Liver (tissue), 8 donors: ENCODE measurements at regions not wholly inside any gene's neighbourhood (a gene's known extent, or its start where the extent isn't known, plus 50 kb on each side); places are given as distances from the start of the nearest gene placed in this dataset.

Experiments used
- DNase-seq: peaks from one replicate; pipeline ENCODE4 v3.0.0-alpha.2; 2017; ENCODE audit warnings: low spot score
- H3K27ac ChIP-seq, 2 donors: one replicate each; pipeline ENCODE4 v1.7.0; 2013; ENCODE audit warnings: inconsistent platforms in 2 of 2, low read length in 2 of 2, control low read depth in 1 of 2, low read depth in 1 of 2, mild to moderate bottlenecking in 1 of 2
- H3K27me3 ChIP-seq, 4 donors: one replicate each; pipeline versions ENCODE4 v1.6.1 to v1.7.0; 2013; ENCODE audit warnings: low read length in 3 of 4, inconsistent platforms in 1 of 4, mild to moderate bottlenecking in 1 of 4, moderate library complexity in 1 of 4; ENCODE audit not compliant: control insufficient read depth in 4 of 4, insufficient read depth in 4 of 4
- H3K36me3 ChIP-seq, 4 donors: one replicate each; pipeline versions ENCODE4 v1.6.1 to v1.7.0; 2013; ENCODE audit warnings: low read length in 3 of 4, mild to moderate bottlenecking in 3 of 4, low read depth in 1 of 4, moderate library complexity in 1 of 4; ENCODE audit not compliant: control insufficient read depth in 4 of 4, insufficient read depth in 3 of 4
- H3K4me1 ChIP-seq, 4 donors: one replicate each; pipeline versions ENCODE4 v1.6.1 to v1.7.0; 2013; ENCODE audit warnings: low read length in 3 of 4, mild to moderate bottlenecking in 3 of 4, moderate library complexity in 1 of 4; ENCODE audit not compliant: control insufficient read depth in 4 of 4, insufficient read depth in 4 of 4
- H3K4me3 ChIP-seq, 3 donors: one replicate each; pipeline versions ENCODE4 v1.6.1 to v1.7.0; 2013; ENCODE audit warnings: low read length in 3 of 3, control low read depth in 1 of 3, low read depth in 1 of 3, mild to moderate bottlenecking in 1 of 3
- H3K9ac ChIP-seq, 2 donors: one replicate each; pipeline ENCODE4 v1.7.0; 2013; ENCODE audit warnings: low read length in 2 of 2, mild to moderate bottlenecking in 2 of 2, moderate library complexity in 2 of 2, control low read depth in 1 of 2, low read depth in 1 of 2
- H3K9me3 ChIP-seq, 4 donors: one replicate each; pipeline versions ENCODE4 v1.6.1 to v1.7.0; 2013; ENCODE audit warnings: low read length in 3 of 4; ENCODE audit not compliant: control insufficient read depth in 4 of 4
- ATF3 ChIP-seq: IDR thresholded peaks from 2 replicates; pipeline ENCODE4 v1.6.1; 2016; ENCODE audit warnings: antibody characterized with exemption
- CTCF ChIP-seq: fragments of 150-350 bp; IDR thresholded peaks from 2 replicates; pipeline ENCODE4 v1.5.1; 2017; ENCODE audit warnings: improper control_type of control experiment, low read depth, low read length; ENCODE audit not compliant: missing input control
- EGR1 ChIP-seq, 2 donors: IDR thresholded peaks; 2 replicates each; pipeline ENCODE4 v1.6.1; 2016 to 2018; ENCODE audit warnings: antibody characterized with exemption in 2 of 2, low read depth in 2 of 2
- FOXA1 ChIP-seq: IDR thresholded peaks from 2 replicates; pipeline ENCODE4 v1.6.1; 2016; ENCODE audit warnings: antibody characterized with exemption
- FOXA2 ChIP-seq: IDR thresholded peaks from 2 replicates; pipeline ENCODE4 v1.6.1; 2016; ENCODE audit warnings: antibody characterized with exemption
- GABPA ChIP-seq, 2 donors: IDR thresholded peaks in 1 of 2; conservative IDR thresholded peaks in 1 of 2; 2 replicates each; pipeline ENCODE4 v1.6.1; 2016; ENCODE audit warnings: antibody characterized with exemption in 2 of 2, mild to moderate bottlenecking in 1 of 2, moderate library complexity in 1 of 2
- HNF4A ChIP-seq, 2 donors: conservative IDR thresholded peaks; 2 replicates each; pipeline ENCODE4 v1.6.1; 2016; ENCODE audit warnings: antibody characterized with exemption in 2 of 2, mild to moderate bottlenecking in 2 of 2
- HNF4G ChIP-seq: IDR thresholded peaks from 2 replicates; pipeline ENCODE4 v1.6.1; 2016; ENCODE audit warnings: antibody characterized with exemption
- JUND ChIP-seq, 2 donors: IDR thresholded peaks; 2 replicates each; pipeline ENCODE4 v1.6.1; 2016; ENCODE audit warnings: antibody characterized with exemption in 2 of 2
- MAX ChIP-seq: IDR thresholded peaks from 2 replicates; pipeline ENCODE4 v1.6.1; 2016; ENCODE audit warnings: antibody characterized with exemption
- NR2F2 ChIP-seq: IDR thresholded peaks from 2 replicates; pipeline ENCODE4 v1.6.1; 2016; ENCODE audit warnings: antibody characterized with exemption
- RAD21 ChIP-seq, 2 donors: IDR thresholded peaks; 2 replicates each; pipeline ENCODE4 v1.6.1; 2016; ENCODE audit warnings: antibody characterized with exemption in 2 of 2, mild to moderate bottlenecking in 2 of 2
- RXRA ChIP-seq, 2 donors: IDR thresholded peaks; 2 replicates each; pipeline ENCODE4 v1.6.1; 2017 to 2018; ENCODE audit warnings: antibody characterized with exemption in 2 of 2, mild to moderate bottlenecking in 1 of 2
- SP1 ChIP-seq: IDR thresholded peaks from 2 replicates; pipeline ENCODE4 v1.6.1; 2018; ENCODE audit warnings: antibody characterized with exemption, mild to moderate bottlenecking
- TAF1 ChIP-seq: conservative IDR thresholded peaks from 2 replicates; pipeline ENCODE4 v1.6.1; 2016; ENCODE audit warnings: antibody characterized with exemption, mild to moderate bottlenecking
- YY1 ChIP-seq: IDR thresholded peaks from 2 replicates; pipeline ENCODE4 v1.6.1; 2016; ENCODE audit warnings: antibody characterized with exemption, mild to moderate bottlenecking
- WGBS: extraction: QIAGEN DNeasy Blood & Tissue Kit; methylation state at CpG from one replicate; pipeline ENCODE4 v1.1.7; 2013; 5-methylcytosine and 5-hydroxymethylcytosine counted together
- TF ChIP-seq, protein P1 (sequence below): IDR thresholded peaks from 2 replicates; pipeline ENCODE4 v1.6.1; 2016; ENCODE audit warnings: antibody characterized with exemption
- donor health status: healthy.
- donor health status: healthy.
- donor health status: healthy.
- donor health status: healthy.
- donor health status: healthy.

DNA sequence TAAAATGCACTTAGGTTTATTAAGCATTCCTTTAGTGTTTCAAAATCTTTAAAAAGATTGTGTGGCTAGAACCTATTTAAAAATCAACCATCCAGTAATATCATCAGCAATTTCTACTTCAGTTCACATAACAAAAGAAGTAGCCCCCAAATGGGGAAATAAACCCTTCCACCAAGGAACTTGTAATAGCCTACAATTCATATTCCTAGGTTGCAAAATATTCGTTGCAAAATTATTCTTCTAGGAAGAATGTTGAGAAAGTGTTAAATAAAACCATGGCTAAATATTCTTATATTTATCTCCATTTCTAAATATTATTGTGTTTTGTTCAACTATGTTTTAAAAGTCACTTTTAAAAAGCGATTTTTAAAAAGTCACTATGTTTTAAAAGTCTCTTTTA lies 177.9 kb upstream of the PRLR start:
- H3K4me3 ChIP-seq, result no peak overlapping the region
- no peaks in the 10 kb centered on the region for H3K27me3 ChIP-seq
- TF ChIP-seq SP1, result no peak
- TF ChIP-seq RXRA (IDR thresholded peaks at IDR 0.05), result no peak
- TF ChIP-seq CTCF, result no peak
- no peak for TF ChIP-seq NR2F2
- TF ChIP-seq FOXA1, result no peak
- no peak for TF ChIP-seq ATF3
- no peak for TF ChIP-seq JUND (IDR thresholded peaks at IDR 0.05)
- no peak for TF ChIP-seq HNF4A (conservative IDR thresholded peaks at IDR 0.05)
- TF ChIP-seq YY1, result no peak
- TF ChIP-seq MAX, result no peak
- TF ChIP-seq GABPA (IDR thresholded peaks at IDR 0.05 in 1 of 2, conservative IDR thresholded peaks at IDR 0.05 in 1 of 2), result no peak
- TF ChIP-seq EGR1 (IDR thresholded peaks at IDR 0.05; ENCODE audit: low read depth in 2 of 2), result no peak
- H3K9ac ChIP-seq, result no peak overlapping the region
- 82% methylated on average over 2 of the region's 2 CpGs for WGBS
- no peaks in the 10 kb centered on the region for H3K9me3 ChIP-seq
- H3K4me1 ChIP-seq, result no peaks in the 10 kb centered on the region
- no peaks in the 10 kb centered on the region for H3K36me3 ChIP-seq
- no peak for DNase-seq
- H3K27ac ChIP-seq, result no peak overlapping the region

DNA sequence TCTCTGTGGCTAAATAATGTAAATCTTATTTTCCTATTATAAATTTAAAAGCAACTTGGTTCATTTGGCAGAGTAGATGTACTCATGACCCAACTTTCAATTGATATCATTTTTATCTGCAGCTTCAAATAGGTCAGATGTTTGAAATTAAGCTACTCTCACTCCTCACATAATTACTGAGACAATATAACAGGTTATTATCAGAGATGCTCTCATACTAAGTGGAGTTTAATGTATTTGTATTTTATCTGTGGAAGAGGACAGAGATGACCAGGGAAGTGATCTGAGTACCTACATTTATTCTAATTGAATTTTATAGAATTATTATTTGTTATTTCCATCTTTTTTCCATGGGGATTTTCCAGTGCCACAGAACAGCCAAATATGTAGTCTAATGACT lies 177.4 kb upstream of the PRLR start:
- Histone ChIP-seq H3K4me3 (no peak overlapping the region), H3K27me3 (no peaks in the 10 kb centered on the region), H3K27ac (no peak overlapping the region), H3K36me3 (no peaks in the 10 kb centered on the region), H3K9me3 (no peaks in the 10 kb centered on the region), H3K9ac (no peak overlapping the region), H3K4me1 (no peaks in the 10 kb centered on the region)
- no peak for TF ChIP-seq RAD21 (IDR thresholded peaks at IDR 0.05)
- TF ChIP-seq TAF1, result no peak
- TF ChIP-seq GABPA (IDR thresholded peaks at IDR 0.05 in 1 of 2, conservative IDR thresholded peaks at IDR 0.05 in 1 of 2), result no peak
- no peak for TF ChIP-seq MAX
- TF ChIP-seq YY1, result no peak
- TF ChIP-seq RXRA (IDR thresholded peaks at IDR 0.05), result no peak
- TF ChIP-seq HNF4A (conservative IDR thresholded peaks at IDR 0.05), result no peak
- no peak for TF ChIP-seq SP1
- no peak for TF ChIP-seq CTCF
- no peak for DNase-seq

DNA sequence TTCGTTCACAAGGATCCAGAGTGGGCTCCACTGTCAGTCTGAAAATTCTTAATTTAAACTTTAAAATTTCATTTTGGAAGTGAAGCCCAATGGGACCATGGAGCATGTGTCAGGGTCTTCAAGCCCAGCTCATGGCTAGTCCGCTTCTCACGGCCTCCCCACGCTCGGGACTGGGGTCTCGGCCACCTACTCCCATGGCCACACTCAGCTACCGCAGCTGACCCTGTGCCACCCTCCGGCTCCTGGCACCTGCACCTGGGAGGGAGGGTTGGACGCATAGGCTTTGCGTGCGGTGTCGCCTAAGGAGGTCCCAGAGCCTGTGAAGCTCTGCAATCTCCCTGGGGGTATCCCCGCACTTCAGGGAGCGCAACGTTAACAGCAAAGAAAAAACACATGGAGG lies 175.7 kb upstream of the PRLR start:
- DNase-seq, result no peak
- no peaks in the 10 kb centered on the region for H3K36me3 ChIP-seq
- no peak overlapping the region for H3K9ac ChIP-seq
- H3K27me3 ChIP-seq, result no peaks in the 10 kb centered on the region
- no peaks in the 10 kb centered on the region for H3K4me1 ChIP-seq
- no peak overlapping the region for H3K4me3 ChIP-seq
- WGBS, result 96% methylated on average over 15 of the region's 15 CpGs
- no peaks in the 10 kb centered on the region for H3K9me3 ChIP-seq
- no peak overlapping the region for H3K27ac ChIP-seq
- TF ChIP-seq FOXA2 (no peak), TAF1 (no peak), CTCF (no peak), EGR1 (IDR thresholded peaks at IDR 0.05; ENCODE audit: low read depth in 2 of 2) (no peak), FOXA1 (no peak), YY1 (no peak), MAX (no peak), SP1 (no peak), NR2F2 (no peak), HNF4G (no peak), HNF4A (conservative IDR thresholded peaks at IDR 0.05) (no peak), RAD21 (IDR thresholded peaks at IDR 0.05) (no peak), ATF3 (no peak), JUND (IDR thresholded peaks at IDR 0.05) (no peak), RXRA (IDR thresholded peaks at IDR 0.05) (no peak)
- TF ChIP-seq, protein P1, sequence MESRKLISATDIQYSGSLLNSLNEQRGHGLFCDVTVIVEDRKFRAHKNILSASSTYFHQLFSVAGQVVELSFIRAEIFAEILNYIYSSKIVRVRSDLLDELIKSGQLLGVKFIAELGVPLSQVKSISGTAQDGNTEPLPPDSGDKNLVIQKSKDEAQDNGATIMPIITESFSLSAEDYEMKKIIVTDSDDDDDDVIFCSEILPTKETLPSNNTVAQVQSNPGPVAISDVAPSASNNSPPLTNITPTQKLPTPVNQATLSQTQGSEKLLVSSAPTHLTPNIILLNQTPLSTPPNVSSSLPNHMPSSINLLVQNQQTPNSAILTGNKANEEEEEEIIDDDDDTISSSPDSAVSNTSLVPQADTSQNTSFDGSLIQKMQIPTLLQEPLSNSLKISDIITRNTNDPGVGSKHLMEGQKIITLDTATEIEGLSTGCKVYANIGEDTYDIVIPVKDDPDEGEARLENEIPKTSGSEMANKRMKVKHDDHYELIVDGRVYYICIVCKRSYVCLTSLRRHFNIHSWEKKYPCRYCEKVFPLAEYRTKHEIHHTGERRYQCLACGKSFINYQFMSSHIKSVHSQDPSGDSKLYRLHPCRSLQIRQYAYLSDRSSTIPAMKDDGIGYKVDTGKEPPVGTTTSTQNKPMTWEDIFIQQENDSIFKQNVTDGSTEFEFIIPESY, result no peak
